SK-N-SH (cell line): ENCODE measurements at regions not wholly inside any gene's neighbourhood (a gene's known extent, or its start where the extent isn't known, plus 50 kb on each side); places are given as distances from the start of the nearest gene placed in this dataset.

Source experiments
- CTCF ChIA-PET: fragments of 300-600, 350-600 bp; formaldehyde crosslinking; extraction: SDS; loops from one replicate; lab custom pipeline; 2021; lab: Yijun Ruan, JAX
- POLR2A ChIA-PET: fragments of 350-600 bp; sonication (Branson Sonifier 250); formaldehyde crosslinking; extraction: SDS; loops from one replicate; lab custom pipeline; 2020; ENCODE audit warnings: antibody characterized with exemption, inconsistent platforms; lab: Yijun Ruan, JAX
- DNase-seq: peaks from one replicate; pipeline ENCODE4 v3.0.0; 2012
- H2AFZ ChIP-seq: fragments of 200-600 bp; sonication (generic); 2 replicates; pipeline ENCODE4 v1.8.1; 2016; ENCODE audit warnings: antibody characterized with exemption, mild to moderate bottlenecking, low read depth
- H3F3A ChIP-seq: fragments of 200-600 bp; sonication (generic); replicated peaks from 2 replicates; pipeline ENCODE3; 2016; ENCODE audit warnings: antibody characterized with exemption, mild to moderate bottlenecking; ENCODE audit not compliant: insufficient read depth
- H3K27ac ChIP-seq, 2 experiments: fragments of 200-500 bp in 1 of 2; fragments of 200-600 bp in 1 of 2; sonication (Bioruptor generic) in 1 of 2; sonication (generic), shearing (Covaris generic) in 1 of 2; 2 replicates each; pipeline versions ENCODE4 v1.5.1 to v1.6.1; 2014 to 2016; ENCODE audit warnings: low read depth in 2 of 2, inconsistent platforms in 1 of 2, low read length in 1 of 2, mild to moderate bottlenecking in 1 of 2, mixed read lengths in 1 of 2
- H3K27me3 ChIP-seq: fragments of 200-600 bp; sonication (generic), shearing (Covaris generic); 2 replicates; pipeline ENCODE4 v1.6.1; 2016; ENCODE audit warnings: mixed run types; ENCODE audit not compliant: insufficient read depth
- H3K36me3 ChIP-seq, 2 experiments: fragments of 200-500 bp in 1 of 2; fragments of 200-600 bp in 1 of 2; sonication (Bioruptor generic) in 1 of 2; sonication (generic) in 1 of 2; replicated peaks in 1 of 2; 2 replicates each; pipeline versions ENCODE3 to v1.5.1; 2014 to 2016; ENCODE audit warnings: low read length in 1 of 2, mild to moderate bottlenecking in 1 of 2; ENCODE audit not compliant: insufficient read depth in 2 of 2, control insufficient read depth in 1 of 2
- H3K4me1 ChIP-seq, 2 experiments: fragments of 200-500 bp in 1 of 2; fragments of 200-600 bp in 1 of 2; sonication (Bioruptor generic) in 1 of 2; sonication (generic), shearing (Covaris generic) in 1 of 2; 2 replicates each; pipeline versions ENCODE4 v1.5.1 to v1.6.1; 2014 to 2016; ENCODE audit warnings: low read depth in 1 of 2, low read length in 1 of 2, mixed run types in 1 of 2; ENCODE audit not compliant: insufficient read depth in 2 of 2, control insufficient read depth in 1 of 2
- H3K4me2 ChIP-seq: fragments of 200-600 bp; sonication (generic), shearing (Covaris generic); 2 replicates; pipeline ENCODE4 v1.6.1; 2017; ENCODE audit warnings: mixed run types
- H3K4me3 ChIP-seq, 2 experiments: fragments of 200-500 bp in 1 of 2; fragments of 200-600 bp in 1 of 2; sonication (Bioruptor generic) in 1 of 2; sonication (generic), shearing (Covaris generic) in 1 of 2; 2 replicates each; pipeline versions ENCODE4 v1.5.1 to v1.8.1; 2014 to 2016; ENCODE audit warnings: low read depth in 2 of 2, inconsistent platforms in 1 of 2, low read length in 1 of 2, mild to moderate bottlenecking in 1 of 2, mixed read lengths in 1 of 2, moderate library complexity in 1 of 2
- H3K79me2 ChIP-seq: fragments of 200-600 bp; sonication (generic); 2 replicates; pipeline ENCODE4 v1.8.1; 2017; ENCODE audit warnings: mild to moderate bottlenecking; ENCODE audit not compliant: insufficient read depth
- H3K9ac ChIP-seq: fragments of 200-600 bp; sonication (generic); 2 replicates; pipeline ENCODE4 v1.6.1; 2017; ENCODE audit warnings: mixed run types
- H3K9me2 ChIP-seq: fragments of 200-600 bp; sonication (generic); 2 replicates; pipeline ENCODE4 v1.6.1; 2017; ENCODE audit warnings: mixed run types
- H3K9me3 ChIP-seq: fragments of 200-600 bp; sonication (generic); 2 replicates; pipeline ENCODE4 v1.6.1; 2017; ENCODE audit warnings: mixed run types, mild to moderate bottlenecking, moderate library complexity
- H4K20me1 ChIP-seq: fragments of 200-600 bp; sonication (generic); 2 replicates; pipeline ENCODE4 v1.6.1; 2017; ENCODE audit warnings: mild to moderate bottlenecking, mixed run types; ENCODE audit not compliant: insufficient read depth
- ELF1 ChIP-seq: IDR thresholded peaks from 2 replicates; pipeline ENCODE4 v1.4.0; 2012
- FOSL2 ChIP-seq: IDR thresholded peaks from 2 replicates; pipeline ENCODE4 v1.4.0; 2012; ENCODE audit warnings: low read depth, mild to moderate bottlenecking, moderate library complexity, borderline replicate concordance
- FOXM1 ChIP-seq: IDR thresholded peaks from 2 replicates; pipeline ENCODE4 v1.4.0; 2012; ENCODE audit warnings: low read depth, mild to moderate bottlenecking
- GATA2 ChIP-seq: sonication (generic); formaldehyde crosslinking; IDR thresholded peaks from 2 replicates; pipeline ENCODE4 v1.5.0; 2020; ENCODE audit warnings: mild to moderate bottlenecking, missing genetic modification reagents
- JUND ChIP-seq: IDR thresholded peaks from 2 replicates; pipeline ENCODE4 v1.4.0; 2012
- MAX ChIP-seq: IDR thresholded peaks from 2 replicates; pipeline ENCODE4 v1.4.0; 2012; ENCODE audit warnings: low read depth
- MXI1 ChIP-seq: IDR thresholded peaks from 2 replicates; pipeline ENCODE4 v1.6.1; 2012; ENCODE audit warnings: mild to moderate bottlenecking, low read depth, low read length, improper control_type of control experiment
- NFIC ChIP-seq: IDR thresholded peaks from 2 replicates; pipeline ENCODE4 v1.4.0; 2012; ENCODE audit warnings: borderline replicate concordance
- RAD21 ChIP-seq: IDR thresholded peaks from 2 replicates; pipeline ENCODE4 v1.6.1; 2012; ENCODE audit warnings: mild to moderate bottlenecking, low read length
- RCOR1 ChIP-seq: fragments of 150-350 bp; IDR thresholded peaks from 2 replicates; pipeline ENCODE4 v1.6.1; 2017; ENCODE audit warnings: antibody characterized with exemption, low read length
- REST ChIP-seq: IDR thresholded peaks from 2 replicates; pipeline ENCODE4 v1.6.1; 2012; ENCODE audit warnings: mild to moderate bottlenecking, low read depth, low read length, moderate library complexity
- RFX5 ChIP-seq: IDR thresholded peaks from 2 replicates; pipeline ENCODE4 v1.6.1; 2012; ENCODE audit warnings: mild to moderate bottlenecking, improper control_type of control experiment, low read length
- SIN3A ChIP-seq: IDR thresholded peaks from 2 replicates; pipeline ENCODE4 v1.6.1; 2012; ENCODE audit warnings: low read depth, mild to moderate bottlenecking, low read length, moderate library complexity, borderline replicate concordance
- USF1 ChIP-seq: IDR thresholded peaks from 2 replicates; pipeline ENCODE4 v1.4.0; 2012; ENCODE audit warnings: low read depth, borderline replicate concordance
- USF2 ChIP-seq: fragments of 150-350 bp; IDR thresholded peaks from 2 replicates; pipeline ENCODE4 v1.6.1; 2017; ENCODE audit warnings: antibody characterized with exemption, low read length, low read depth, borderline replicate concordance
- ZBTB33 ChIP-seq: IDR thresholded peaks from 2 replicates; pipeline ENCODE4 v1.4.0; 2012; ENCODE audit warnings: low read depth, borderline replicate concordance
- WGBS: methylation state at CpG from one replicate; pipeline ENCODE4 v1.1.6; 2017; ENCODE audit warnings: low lambda C conversion rate; 5-methylcytosine and 5-hydroxymethylcytosine counted together
- TF ChIP-seq, protein P1 (sequence below): IDR thresholded peaks from 2 replicates; pipeline ENCODE4; 2012
- TF ChIP-seq, protein P2 (sequence below): fragments of 200-600 bp; sonication (generic); IDR thresholded peaks from 2 replicates; pipeline ENCODE4 v1.6.1; 2017; ENCODE audit warnings: antibody characterized with exemption, mild to moderate bottlenecking, moderate library complexity

GRCh38 chr2:45224993-45225380 lies 215.7 kb upstream of the SIX2 start:
- POLR2A ChIA-PET: no interaction called here
- no peak overlapping the region for H3K27ac ChIP-seq
- no peaks in the 10 kb centered on the region for H3K27me3 ChIP-seq
- CTCF ChIA-PET: interaction anchor here (1.0 to 1.2 kb wide), 3 partner anchors 10 to 169 kb away, joined by 3 to 4 read pairs (median 3); no protein-coding TSS in a partner anchor
- no peaks in the 10 kb centered on the region for H3K9me2 ChIP-seq
- H3K79me2 ChIP-seq: no peaks in the 10 kb centered on the region
- peaks cover 0 to 9% of the 10 kb centered on the region in 2 experiments; a peak in 2 of 4 replicates for H3K4me1 ChIP-seq
- no peak for DNase-seq
- H3K4me2 ChIP-seq: no peak overlapping the region
- TF ChIP-seq SIN3A (no peak), JUND (no peak), ELF1 (no peak), ZBTB33 (no peak), MAX (no peak), RCOR1 (no peak), FOSL2 (no peak), USF1 (no peak), NFIC (no peak), GATA2 (no peak), REST (no peak), RFX5 (no peak), RAD21 (no peak), MXI1 (no peak), USF2 (no peak), FOXM1 (no peak)
- TF ChIP-seq, protein P1, sequence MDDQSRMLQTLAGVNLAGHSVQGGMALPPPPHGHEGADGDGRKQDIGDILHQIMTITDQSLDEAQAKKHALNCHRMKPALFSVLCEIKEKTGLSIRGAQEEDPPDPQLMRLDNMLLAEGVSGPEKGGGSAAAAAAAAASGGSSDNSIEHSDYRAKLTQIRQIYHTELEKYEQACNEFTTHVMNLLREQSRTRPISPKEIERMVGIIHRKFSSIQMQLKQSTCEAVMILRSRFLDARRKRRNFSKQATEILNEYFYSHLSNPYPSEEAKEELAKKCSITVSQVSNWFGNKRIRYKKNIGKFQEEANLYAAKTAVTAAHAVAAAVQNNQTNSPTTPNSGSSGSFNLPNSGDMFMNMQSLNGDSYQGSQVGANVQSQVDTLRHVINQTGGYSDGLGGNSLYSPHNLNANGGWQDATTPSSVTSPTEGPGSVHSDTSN: no peak
- TF ChIP-seq, protein P2, sequence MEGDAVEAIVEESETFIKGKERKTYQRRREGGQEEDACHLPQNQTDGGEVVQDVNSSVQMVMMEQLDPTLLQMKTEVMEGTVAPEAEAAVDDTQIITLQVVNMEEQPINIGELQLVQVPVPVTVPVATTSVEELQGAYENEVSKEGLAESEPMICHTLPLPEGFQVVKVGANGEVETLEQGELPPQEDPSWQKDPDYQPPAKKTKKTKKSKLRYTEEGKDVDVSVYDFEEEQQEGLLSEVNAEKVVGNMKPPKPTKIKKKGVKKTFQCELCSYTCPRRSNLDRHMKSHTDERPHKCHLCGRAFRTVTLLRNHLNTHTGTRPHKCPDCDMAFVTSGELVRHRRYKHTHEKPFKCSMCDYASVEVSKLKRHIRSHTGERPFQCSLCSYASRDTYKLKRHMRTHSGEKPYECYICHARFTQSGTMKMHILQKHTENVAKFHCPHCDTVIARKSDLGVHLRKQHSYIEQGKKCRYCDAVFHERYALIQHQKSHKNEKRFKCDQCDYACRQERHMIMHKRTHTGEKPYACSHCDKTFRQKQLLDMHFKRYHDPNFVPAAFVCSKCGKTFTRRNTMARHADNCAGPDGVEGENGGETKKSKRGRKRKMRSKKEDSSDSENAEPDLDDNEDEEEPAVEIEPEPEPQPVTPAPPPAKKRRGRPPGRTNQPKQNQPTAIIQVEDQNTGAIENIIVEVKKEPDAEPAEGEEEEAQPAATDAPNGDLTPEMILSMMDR: no peak
- H4K20me1 ChIP-seq: no peaks in the 10 kb centered on the region
- no peaks in the 10 kb centered on the region for H3F3A ChIP-seq
- 76% methylated on average over 4 of the region's 4 CpGs for WGBS
- no peaks in the 10 kb centered on the region for H3K9me3 ChIP-seq
- H3K4me3 ChIP-seq: no peak overlapping the region
- H3K9ac ChIP-seq: no peak overlapping the region
- no peaks in the 10 kb centered on the region for H3K36me3 ChIP-seq
- H2AFZ ChIP-seq: no peak overlapping the region
